GM18505 (cell line): ENCODE measurements at regions not wholly inside any gene's neighbourhood (a gene's known extent, or its start where the extent isn't known, plus 50 kb on each side); places are given as distances from the start of the nearest gene placed in this dataset.
"Not testable (repeated sequence)": the region's sequence is repeated elsewhere in the genome, so short reads cannot be mapped to it uniquely, and the experiment has no call there.

Experiments
- ATAC-seq: cut with Tn5 transposase; IDR thresholded peaks from one replicate; pipeline ENCODE4 v1.9.1; 2021; ENCODE audit not compliant: unreplicated experiment
- POLR2A ChIP-seq: IDR thresholded peaks from 4 replicates; pipeline ENCODE4 v1.6.1; 2011; ENCODE audit warnings: borderline replicate concordance; ENCODE audit not compliant: insufficient read depth, insufficient read length; ENCODE audit errors: extremely low read depth

DNA sequence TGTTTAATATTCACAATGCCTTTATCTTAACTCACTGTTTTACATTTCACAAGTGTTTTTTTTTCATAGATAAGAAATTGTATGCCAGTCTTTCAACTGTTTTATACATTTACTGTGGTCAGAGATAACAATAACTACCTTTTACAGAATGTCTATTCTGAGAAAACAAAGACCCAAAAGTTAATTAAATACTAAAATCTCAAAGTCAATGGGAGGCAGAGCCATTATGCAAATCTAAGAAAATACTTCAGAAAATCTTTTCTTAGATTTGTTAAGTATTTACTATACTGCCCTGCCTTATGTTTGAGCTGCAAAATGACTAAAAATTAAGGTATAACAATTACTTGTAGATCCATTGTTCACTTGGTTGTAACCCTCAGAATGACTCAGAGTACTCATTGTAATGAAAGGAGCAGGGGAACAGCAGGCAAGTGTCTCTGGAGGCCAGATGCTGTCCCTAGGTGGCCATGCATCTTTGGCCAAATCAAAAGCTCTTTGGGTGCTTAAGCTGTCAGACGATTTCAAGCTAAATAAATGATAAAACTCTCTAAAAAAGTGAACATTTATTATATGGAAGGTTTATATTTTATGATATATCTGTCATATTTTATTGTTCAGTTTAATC lies 770.1 kb upstream of the PCDH20 start:
- TF ChIP-seq POLR2A = no peak

DNA sequence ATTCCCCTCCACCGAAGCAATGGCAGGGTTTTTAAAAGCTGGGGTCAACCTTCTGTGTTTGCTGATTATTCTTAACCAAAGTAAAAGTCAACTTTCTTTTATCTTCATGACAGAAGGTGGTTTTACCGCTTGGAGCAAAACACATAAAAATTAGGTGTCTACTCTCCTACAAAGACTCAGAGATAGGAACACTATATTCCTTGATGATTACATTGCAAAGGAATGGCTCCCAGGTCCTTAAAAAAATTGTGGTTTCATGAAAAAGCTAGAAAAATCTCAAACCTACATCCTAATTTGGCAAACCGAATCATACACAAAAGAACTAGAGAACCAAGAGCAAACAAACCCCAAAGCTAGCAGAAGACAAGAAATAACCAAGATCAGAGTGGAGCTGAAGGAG lies 760.4 kb upstream of the PCDH20 start:
- ATAC-seq = no peak
- TF ChIP-seq POLR2A = no peak

More for the DNA sequence above, 770.1 kb upstream of the PCDH20 start:
- ATAC-seq = no peak

DNA sequence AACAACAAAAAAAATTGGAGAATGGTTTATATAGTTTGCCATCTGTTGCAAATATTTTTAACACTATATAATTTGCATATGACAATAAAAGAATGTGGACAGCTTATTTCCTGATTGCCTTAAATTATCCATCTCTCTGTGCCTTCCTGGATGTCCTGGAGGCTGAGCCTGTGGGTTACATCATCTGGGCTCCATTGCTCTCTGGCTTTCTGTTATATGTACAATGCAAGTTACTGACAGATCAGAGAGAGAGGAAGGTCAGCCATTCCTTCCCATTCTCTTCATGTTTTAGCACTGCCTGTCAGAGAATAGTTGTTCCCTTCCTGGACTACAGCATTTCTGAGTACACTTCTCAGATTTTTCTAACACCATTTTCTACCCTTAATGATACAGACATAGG lies 758.3 kb upstream of the PCDH20 start:
- TF ChIP-seq POLR2A = no peak
- ATAC-seq = no peak

DNA sequence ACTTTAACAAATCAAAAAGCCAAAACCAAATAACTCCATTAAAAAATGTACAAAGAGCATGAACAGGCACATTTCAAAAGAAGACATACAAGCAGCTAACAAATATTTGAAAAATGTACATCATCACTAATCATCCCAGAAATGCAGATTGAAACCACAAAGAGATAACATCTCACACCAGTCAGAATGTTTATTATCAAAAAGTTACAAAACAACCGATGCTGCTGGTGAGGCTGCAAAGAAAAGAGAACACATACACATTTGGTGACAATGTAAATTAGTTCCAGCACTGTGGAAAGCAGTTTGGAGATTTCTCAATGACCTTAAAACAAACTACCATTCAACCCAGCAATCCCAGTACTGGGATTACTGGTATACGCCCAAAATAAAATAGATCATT lies 756.0 kb upstream of the PCDH20 start:
- no peak for ATAC-seq
- no peak for TF ChIP-seq POLR2A

DNA sequence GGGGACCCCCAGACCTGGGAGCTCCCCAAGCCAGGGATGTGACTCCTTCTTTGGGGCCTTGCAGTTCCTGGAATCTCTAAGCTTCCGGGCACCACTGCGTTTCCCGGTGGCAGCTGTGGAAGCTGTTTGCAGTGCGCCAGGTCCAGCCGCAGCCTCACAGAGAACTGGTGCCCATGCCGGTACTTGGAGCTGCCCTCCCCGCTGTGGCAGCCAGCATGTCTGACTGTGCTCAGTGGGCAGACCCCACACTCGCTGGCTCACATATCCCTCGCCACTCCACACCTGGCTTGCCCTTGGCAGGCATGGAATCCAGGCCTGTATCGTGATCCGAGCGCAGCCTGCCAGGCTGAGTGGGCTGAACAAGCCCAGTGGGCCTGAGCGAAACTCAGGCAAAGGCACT lies 753.2 kb upstream of the PCDH20 start:
- ATAC-seq = no peak
- TF ChIP-seq POLR2A = no peak

DNA sequence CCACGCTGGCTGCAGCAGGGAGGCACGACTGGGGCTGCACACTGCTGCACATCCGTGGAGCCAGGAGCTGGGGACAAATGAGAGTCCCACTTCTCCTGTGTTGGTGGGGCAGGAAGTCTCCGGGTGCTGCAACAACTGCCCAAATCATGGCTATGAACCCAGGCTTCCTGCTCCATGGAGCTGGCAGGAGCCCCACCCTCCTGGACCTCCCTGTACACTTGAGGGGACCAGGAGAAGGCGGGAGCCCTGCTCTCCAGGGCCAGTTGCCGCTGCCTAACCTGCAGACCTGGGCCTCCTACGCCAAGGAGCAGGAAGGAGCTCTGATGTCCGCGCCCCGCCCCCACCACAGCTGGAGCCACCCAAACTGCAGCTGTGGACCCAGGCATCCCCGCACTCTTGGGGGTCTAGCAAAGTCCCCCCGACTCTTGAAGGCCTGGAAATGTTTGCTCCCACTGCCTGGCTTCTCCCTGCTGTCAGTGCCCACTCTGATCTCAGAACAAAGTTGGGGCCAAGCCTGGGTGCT lies 752.1 kb upstream of the PCDH20 start:
- TF ChIP-seq POLR2A = no peak
- no peak for ATAC-seq

DNA sequence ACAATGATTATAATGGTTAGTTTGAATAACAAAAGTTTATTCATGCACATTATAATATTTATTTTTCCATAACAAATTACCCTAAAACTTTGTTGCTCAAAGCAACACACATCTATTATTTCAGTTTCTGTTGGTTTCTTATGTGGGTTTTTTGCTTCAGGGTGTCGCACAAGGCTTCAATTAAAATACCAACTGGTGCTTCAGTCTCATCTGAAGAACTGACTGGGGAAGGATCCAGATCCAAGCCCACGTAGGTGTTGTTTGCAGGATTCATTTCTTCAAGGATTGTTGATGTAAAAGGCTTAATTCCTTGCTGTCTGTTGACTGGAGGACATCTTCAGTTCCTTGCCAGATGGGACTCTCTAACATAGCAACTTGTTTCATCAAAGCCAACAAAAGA lies 747.2 kb upstream of the PCDH20 start:
- TF ChIP-seq POLR2A = no peak
- ATAC-seq = no peak

DNA sequence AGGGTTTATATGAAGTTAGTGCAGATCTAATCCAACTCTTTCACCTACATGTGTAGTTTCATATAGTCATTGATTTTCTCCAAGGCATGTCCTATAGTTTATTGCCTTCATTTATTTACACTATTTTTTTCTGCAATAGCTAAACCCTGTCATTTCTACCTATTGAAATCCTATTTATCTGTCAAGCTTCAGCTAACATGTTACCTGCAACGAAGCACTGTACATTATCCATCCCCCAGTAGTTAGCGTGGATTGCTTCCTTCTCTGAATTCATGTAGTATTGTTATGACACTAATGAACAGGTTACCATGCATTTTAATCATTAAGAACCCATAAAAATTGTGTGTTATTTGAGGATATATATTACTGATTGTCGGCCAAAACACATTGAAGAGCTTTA lies 742.9 kb upstream of the PCDH20 start:
- no peak for TF ChIP-seq POLR2A
- no peak for ATAC-seq

DNA sequence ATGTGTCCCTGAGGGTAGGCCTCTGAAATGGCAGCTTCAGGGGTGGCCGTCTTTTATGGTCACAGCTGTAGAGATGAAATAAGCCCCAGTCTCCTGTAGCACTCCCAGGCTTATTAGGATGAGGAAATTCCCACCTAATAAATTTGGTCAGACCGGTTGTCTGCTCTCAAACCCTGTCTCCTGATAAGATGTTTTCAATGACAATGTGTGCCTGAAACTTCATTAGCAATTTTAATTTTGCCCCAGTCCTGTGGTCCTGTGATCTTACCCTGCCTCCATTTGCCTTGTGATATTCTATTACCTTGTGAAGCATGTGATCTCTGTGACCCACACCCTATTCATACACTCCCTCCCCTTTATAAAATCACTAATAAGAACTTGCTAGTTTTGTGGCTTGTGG lies 736.1 kb upstream of the PCDH20 start:
- ATAC-seq = not testable (repeated sequence)

DNA sequence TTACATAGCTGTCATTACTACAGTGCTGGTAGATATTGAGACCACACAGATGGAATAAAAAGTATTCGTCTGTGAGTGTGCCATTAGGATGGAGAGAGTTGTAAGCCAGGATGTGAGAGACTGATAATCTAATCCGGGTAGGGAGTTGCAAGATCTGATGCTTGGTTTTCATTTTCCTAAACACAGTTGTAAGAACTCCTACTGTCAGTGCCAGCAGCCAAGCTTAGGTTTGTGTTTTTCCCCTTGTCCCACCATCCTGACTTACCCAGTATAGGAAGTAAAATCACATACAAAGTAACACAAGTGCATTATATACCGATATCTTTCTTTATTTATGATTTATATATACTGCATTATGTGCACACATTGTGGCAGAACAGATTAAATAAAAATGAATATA lies 726.4 kb upstream of the PCDH20 start:
- no peak for TF ChIP-seq POLR2A
- ATAC-seq = no peak

DNA sequence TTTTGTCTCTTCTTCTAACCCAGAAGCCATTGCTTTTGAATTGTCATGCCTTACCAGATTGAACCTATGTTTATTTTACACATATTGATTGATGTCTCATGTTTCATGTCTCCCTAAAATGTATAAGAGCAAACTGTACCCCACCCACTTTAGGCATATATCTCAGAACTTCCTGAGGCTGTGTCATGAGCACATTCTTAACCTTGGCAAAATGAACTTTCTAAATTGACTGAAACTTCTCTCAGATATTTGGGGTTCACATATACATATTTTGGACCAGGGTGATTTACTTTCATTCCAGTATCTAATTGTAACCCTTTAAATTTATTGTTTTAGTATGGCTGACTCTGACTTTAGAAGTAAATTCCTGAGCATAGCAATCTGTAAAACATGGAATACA lies 723.9 kb upstream of the PCDH20 start:
- no peak for TF ChIP-seq POLR2A
- ATAC-seq = no peak

DNA sequence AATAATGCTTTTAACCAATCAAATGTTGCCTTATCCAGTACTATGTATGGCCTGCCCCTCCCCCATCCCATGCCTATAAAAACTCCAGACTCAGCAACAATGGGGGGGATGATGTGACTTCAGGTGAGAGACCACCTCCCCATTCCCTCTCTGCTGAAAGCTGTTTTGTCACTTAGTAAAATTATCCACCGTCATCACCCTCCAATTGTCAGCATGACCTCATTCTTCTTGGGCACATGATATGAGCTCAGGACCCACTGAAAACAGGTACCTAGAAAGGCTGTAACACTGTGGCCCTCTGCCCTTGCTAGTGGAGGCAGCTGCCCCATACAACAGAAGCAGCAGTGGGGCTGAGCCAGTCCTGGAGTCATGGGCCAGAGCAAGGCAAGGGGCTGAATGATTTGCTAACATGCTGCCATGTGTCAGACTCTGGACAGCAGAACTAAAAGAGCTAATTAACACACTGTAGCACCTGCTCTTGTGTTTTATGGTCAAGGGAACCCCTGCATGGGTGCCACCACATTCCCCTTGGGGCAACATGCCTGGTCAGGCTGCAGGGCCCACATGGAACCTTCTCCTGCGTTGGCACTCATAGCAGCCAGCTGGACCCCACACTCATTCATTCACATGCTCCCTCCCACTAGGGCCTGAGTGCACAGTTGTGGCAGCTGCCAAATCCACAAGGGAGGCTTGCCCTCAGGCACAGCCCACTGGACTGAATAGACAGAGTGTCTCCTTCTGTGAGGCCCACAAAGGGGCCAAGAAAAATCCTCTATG lies 722.2 kb upstream of the PCDH20 start:
- TF ChIP-seq POLR2A = no peak
- ATAC-seq = no peak

DNA sequence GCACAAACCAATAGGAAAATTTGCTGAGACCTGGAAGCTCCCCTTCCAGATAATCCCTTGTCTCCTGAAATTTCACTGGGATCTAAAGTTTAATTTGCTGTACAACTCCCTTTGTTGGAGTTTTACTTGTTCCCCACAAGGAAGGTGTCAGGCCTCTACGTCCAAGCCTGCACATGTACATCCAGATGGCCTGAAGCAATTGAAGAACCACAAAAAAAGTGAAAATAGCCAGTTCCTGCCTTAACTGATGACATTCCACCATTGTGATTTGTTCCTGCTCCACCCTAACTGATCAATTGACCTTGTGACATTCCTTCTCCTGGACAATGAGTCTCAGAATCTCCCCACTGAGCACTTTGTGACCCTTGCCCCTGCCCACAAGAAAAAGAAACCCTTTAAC lies 716.0 kb upstream of the PCDH20 start:
- ATAC-seq = no peak
- no peak for TF ChIP-seq POLR2A
